Activated T-cell treated with anti-CD3 and anti-CD28 coated beads, Interleukin-2, amount 50 U/mL, for 1 hour (primary cell): ENCODE measurements at regions not wholly inside any gene's neighbourhood (a gene's known extent, or its start where the extent isn't known, plus 50 kb on each side); places are given as distances from the start of the nearest gene placed in this dataset.
"Not testable (repeated sequence)": the region's sequence is repeated elsewhere in the genome, so short reads cannot be mapped to it uniquely, and the experiment has no call there.

ENCODE experiments used
- DNase-seq: peaks from one replicate; pipeline ENCODE4 v3.0.0-alpha.2; 2020

DNA sequence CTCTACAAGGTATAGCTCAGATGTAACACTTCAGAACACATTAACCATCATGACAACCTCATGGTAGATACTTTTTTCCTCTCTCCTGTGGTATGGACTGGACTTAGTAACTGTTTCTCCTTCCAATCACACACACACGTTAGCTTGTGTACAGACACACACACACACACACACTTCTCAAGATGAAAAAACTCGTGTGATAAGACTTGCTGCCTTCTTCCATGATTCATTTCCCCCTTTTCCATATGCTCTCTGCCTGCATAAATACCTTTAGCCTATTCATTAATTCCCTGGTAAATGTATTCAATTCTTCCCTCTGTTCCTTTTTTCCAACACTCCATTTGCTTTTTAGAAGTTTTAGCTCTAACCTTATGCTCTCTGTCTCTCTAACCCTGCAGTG is 118.9 kb upstream of the TANK start:
- DNase-seq: no peak

DNA sequence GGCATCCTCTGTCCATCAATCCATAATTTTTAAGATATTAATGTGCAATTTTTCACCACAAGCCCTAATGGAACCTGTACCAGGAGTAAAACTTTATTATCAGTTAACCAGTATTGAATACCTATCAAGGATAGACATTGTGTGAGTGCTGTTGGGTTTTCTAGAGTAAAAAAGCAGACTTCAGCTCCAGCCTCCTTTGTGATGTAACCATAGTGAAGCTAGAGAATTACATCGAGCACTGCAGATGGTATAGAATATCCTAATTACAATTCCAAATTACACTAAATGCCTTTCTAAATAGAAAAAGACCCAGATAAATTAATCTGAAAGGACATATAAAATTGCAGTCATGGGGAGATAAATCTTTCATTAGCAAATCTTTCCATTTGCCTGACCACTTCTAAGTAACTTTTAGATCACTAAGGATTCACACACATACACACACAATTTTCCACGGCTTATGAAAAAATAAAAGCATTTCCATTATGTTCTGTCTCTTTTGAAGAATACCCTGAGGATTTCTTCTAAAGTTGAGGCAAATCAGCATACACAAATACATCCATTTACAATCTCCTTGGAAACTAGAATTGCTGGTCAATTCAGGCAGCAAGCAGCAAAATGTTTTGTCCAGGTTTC is 117.1 kb upstream of the TANK start:
- no peak for DNase-seq

DNA sequence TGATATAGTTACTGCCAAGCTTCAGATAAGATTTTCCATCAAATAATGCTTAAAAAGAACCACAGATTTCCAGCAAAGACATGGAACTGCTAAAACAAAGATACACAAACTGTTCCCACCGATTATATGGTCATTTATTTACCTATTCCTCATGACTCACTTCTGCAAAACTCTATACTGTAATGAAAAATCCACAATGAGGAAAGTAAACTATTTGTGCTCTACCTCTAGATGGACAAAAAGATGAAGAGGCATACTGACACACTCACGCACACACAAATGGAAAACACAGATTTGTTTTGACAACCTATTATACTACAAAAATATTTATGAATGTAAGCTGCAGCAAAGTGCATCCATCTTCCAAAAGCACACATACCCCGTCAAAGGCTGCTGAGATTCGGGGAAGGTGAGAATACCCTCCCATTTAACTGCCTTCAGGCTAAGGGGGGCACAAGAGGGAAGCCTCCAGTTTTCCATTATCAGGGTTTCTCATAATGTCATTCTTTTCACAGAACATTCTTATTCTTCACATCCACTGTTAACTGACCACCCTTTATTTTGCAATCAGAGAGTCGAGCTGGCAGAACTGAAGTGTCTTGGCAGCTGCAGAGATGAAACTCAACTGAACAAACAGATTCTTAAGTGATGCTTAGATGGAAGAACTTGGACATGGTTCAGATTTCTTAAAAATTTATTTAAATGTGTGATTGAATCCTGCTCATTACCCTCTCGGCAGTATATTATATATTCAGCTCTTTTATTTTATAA is 115.9 kb upstream of the TANK start:
- DNase-seq: no peak

DNA sequence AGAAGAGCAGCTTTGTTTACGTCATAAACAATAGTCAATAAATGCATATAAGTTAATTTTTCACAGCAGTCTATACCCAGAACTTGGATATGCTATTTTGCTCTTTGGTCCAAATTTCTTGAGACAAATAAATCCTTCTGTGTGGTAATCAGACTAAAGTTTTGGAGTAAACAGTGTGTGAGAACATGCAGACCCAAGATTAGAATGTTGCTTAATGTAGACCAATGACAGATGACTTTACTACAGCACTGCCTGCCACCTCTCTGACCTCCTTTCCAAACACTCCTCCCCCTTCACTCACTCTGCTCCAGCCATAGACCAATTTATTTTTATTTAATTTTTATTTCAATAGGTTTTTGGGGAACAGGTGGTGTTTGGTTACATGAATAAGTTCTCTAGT is 115.3 kb upstream of the TANK start:
- no peak for DNase-seq

DNA sequence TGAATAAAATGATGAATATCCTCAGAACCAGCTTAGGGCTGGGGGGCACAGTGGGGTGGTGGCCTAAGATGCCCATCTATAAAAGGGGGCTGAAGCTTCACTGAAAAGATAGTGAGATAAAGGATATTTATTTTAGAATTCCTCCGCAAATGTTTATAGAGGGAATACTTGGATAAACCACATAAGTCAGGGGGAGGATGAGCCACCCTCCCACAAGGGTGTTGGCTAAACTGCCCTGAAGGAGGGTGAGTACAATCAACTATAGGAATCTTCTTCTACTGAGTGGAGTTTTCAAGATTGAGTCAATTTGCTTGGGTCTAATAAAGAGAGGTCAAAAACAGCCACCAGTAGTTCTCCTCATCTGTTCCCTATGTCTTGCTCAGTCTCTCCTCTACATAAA is 114.5 kb upstream of the TANK start:
- no peak for DNase-seq

DNA sequence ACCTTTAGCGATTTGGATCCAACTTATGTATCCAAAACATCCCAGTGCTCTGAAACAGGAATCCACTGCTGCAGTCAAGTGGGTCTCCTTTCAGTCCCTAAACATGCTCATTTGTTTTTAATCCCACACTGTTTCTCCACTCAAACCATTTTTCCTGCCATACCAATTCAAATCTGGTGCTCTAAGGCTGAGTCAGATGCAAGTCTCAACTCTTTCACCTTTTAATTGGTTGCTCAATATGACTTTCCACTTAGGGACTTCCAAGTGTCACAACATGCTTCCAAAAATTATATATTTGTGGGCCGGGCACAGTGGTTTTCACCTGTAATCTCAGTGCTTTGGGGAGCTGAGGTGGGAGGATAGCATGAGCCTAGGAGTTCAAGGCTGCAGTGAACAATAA is 113.4 kb upstream of the TANK start:
- DNase-seq: no peak

DNA sequence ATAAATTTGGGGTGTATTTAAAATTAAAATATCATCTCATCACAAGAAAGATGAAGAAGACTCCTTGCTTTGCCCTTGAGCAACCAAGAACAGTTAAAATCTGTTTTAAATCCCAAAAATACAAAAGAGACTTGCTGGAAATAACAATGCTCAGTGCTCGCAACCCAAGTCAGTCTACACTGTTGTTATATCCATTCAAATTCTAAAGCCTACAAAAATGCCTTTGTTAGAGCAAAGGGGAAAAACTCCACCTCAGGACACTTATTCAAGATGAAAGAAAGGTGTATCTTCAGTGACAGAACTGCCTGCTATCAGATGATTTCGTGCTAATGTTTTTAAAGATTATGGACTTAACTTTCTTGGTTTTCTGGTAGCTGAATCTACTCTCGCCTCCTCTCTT is 111.9 kb upstream of the TANK start:
- no peak for DNase-seq

DNA sequence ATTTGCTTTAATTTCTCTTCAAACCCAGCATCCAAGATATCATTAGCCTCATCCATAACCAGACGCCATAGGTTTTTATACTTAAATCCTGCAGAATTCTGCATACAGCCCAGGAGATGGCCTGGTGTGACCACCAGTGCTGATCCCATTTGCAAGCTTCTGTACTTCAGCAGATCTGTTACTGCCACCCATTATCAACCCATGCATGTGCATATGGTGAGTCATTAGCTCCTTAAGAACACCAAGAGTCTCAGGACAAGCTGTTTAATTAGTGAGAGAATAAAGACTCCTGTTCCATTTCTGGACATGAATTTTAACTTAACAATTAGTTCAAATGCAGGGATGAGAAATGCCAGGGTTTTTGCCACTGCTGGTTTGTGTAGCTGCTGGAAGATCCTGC is 110.7 kb upstream of the TANK start:
- DNase-seq: no peak

DNA sequence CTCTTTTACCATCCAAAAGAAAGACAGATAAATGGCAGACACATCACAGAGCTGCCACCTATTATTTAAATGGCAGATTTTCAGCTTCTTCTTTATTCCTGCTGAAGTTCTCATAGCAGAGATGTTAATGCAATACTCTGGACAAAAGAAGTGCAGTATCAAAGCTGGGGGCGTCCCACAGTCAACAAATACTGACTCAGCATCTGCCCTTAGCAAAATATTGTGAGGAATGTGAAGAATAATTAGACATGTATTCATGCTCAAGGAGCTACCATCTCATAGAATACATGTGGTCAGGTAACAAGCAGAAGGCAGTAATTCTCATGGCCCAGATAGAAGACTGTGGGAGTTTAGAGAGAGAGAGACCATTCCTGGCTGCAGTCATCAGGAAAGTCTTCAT is 108.0 kb upstream of the TANK start:
- no peak for DNase-seq

DNA sequence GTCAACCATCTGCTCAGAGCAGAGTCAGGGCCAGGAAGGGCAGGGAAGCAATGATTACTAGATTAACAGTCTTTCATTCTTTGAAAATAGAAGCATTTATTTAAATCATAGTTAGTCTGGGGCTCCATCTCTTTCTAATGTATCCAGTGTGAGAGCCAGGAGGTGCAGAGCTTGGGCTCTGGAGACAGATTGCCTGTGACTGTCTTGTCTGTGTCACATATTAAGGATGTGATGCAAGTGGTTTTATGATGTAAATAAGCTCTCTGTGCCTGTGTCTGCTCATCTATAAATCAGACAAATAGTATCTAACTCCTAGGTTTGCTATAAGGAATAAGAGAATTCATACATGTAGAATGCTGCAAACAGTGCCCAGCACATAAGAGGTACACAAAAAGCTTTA is 104.9 kb upstream of the TANK start:
- no peak for DNase-seq

DNA sequence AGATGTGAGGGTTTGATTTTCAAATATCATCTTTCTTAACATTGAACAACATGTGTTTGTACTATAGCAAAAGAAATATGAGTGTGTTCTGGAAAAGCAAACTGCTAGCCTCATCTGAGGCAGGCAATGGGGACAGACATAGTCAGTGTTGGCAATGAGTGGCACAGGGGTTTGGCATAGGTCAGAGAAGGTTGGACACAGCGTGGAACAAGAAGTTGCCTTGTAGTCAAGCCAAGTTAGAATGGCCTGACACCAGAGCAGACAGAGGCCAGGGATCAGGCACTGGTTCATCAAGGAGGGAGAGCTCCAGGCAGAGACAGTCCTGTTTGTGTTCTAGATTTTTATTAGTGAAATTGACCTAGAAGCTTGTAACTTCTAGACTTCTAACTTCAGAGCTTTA is 100.8 kb upstream of the TANK start:
- DNase-seq: no peak

DNA sequence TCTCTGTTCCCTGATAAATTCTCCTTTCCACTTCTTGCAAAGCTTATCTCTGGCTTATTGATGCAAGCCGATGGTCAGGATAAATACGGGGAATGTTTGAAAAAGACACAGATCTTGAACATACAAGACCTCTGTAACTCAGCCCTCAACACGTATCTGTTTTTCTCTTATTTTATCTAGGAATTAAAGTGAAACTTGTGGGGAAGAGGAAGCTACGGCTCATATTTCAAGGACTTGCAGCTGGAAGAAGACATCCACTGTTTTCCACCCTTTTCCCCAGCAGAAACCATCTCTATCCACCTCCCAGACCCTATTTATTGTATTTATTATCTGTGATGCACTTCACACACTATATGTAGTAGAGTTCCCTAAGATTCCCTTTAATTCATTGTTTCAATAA is 98.4 kb upstream of the TANK start:
- no peak for DNase-seq

DNA sequence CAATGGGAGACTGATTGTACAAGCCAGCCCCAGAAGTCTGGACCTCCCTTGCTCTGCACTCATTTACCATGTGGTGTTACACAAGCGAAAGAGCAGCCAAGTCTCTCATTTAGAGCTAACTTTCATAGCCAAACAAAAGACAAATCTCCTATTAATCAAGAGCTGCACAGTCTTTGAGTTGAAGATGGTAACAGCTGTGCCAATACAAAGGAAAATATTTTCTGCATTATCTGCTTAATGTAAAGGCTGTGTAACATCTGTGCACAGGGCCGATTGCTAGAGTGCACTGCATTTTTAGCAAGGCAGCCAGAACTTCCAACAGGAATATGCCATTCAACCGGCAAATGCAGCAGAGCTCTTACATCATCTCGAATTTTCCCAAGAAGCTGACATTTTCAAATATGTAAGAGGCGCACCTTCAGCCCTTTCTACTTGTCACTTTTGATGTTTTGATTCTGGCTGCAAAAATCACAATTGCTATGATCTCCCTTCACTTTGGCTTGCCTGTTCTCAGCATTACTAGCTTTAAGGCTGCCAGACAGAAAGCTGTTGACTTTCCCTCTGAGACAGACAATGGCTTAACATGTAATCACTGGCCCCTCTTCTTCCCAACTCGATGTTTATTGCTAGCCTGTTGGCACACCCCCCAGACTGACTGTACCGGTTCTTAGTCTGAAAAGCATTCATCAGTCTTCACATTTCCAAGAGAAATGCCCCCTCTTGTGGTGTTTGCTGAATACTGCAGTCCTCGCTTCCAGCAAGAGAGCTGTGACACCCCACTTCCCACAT is 96.9 kb upstream of the TANK start:
- peak; percentile 53 for DNase-seq

DNA sequence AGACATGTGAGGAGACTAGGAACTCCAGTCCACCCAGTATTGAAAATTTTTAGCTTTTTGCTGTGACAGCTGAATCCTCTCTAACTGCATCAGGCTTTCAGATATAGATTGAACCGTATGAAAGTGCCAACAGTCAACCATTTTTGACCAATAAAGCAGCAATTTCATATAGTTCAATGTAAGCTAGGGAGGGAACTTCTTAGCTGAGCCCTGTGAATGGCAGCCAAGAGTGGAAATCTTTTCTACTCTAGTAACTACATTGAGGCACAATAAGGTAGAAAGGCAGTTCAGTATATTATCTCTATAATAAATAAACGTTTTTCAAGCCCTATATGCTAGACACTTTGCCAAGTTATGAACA is 96.3 kb upstream of the TANK start:
- no peak for DNase-seq

DNA sequence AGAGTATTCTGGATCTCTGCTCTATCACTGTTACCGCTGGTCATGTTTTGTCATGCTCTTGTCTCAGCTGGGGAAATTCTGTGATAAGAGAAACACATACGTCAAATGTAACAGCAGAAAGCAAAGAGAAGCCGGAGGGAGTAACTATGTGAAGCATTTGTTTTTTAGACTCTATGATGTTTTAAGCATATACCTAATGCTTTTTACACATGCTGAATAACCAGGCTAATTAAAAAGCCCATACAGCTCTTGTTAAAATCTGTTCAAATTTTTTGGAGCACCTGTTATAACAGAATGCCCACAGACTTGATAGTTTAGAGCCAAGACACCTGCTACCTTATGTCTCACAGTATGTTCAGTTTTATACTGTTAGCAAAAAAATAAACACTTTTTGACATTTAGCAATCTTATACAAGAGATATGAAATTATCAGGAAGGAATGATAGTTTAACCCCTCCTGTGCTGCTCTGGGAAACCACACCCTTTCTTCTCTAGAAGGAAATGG is 92.3 kb upstream of the TANK start:
- DNase-seq: no peak

DNA sequence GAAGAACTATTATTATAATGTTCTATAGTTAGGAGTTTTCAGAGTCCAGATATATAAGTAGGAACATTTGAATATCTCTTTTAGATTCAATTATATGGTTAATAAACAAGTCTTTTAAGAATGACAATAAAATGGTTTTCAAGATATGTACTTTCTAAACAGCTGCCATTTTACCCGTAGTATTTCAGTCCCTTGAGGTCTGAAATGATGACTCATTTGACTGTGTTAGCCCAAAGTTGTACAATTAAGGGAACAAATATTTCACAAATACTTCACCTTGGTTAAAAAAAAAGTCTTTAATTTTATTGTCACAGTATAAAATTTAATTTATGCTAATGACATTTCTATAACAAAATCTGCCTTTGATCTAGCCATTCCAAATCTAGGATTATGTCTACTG is 91.6 kb upstream of the TANK start:
- no peak for DNase-seq

DNA sequence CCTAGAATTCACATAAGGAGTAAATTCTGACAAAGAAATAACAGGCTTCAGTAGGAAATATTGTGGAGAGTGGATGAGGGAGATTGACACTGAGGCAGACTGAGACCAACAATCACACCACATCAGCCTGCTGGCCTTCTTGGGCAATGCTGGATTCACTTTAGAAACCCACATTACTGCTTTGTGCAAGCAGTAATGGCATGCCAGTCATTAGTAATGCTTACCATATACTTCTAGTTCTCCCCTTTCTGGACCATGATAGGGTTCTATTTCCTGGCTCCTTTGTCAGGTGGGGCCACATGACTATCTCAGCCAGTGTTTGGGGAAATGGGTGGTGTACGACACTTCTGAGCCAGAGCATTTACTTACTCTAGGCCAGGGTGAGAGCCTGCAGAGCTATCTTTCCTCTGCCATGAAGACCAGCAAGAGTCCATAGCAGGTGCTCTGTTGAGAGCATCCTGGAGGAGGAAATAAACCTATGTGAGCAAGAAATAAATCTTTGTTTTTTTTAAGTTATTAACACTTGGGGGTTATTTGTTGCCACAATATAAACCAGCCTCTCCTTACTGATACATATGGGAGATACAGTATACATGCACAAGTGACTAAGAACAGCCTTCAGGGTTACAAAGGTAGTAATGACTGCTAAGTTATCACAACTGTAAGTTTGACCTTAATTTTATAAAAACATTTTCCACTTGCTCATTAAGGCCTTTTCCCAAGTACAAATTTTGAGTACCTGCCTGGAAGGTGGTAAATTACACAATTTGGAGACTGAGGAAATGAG is 89.3 kb upstream of the TANK start:
- no peak for DNase-seq

DNA sequence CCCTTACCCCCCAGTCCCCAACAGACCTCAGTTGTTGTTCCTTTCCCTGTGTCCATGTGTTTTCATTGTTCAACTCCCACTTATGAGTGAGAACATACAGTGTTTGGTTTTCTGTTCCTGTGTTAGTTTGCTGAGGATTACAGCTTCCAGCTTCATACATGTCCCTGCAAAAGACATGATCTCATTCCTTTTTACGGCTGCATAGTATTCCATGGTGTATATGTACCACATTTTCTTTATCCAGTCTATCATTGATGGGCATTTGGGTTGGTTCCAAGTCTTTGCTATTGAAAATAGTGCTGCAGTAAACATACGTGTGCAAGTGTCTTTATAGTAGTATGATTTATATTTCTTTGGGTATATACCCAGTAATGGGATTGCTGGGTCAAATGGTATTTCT is 87.8 kb upstream of the TANK start:
- not testable (repeated sequence) for DNase-seq

DNA sequence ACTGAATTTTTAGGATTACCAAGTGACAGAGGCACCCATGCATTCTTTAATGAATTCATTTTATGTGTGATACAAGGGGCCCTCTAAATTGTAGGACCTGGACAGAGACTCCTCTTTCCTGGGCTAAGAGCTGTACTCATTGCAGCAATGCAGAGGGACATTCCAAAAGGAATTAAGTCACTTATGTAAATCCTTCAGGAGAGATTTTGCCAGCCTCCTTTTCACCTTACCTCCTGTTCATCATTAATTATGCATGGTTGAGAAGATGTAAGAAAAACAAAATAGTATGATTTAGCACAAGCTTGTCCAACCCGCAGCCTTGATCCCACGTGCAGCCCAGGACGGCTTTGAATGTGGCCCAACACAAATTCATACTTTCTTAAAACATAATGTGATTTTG is 84.5 kb upstream of the TANK start:
- DNase-seq: no peak

DNA sequence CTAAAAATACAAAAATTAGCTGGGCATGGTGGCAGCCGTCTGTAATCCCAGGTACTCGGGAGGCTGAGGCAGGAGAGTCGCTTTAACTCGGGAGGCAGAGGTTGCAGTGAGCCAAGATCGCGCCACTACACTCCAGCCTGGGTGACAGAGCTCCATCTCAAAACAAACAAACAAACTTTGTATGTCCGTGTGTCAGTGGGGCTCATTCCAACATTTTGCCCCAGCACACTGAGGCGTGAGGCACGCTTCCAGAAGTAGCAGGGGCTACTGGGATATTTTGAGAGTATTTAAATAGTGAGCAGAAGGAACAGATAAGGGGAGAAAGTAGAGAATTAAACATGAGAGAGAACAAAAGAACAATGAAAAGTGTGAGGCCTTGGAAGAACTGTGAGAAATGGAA is 83.3 kb upstream of the TANK start:
- DNase-seq: no peak

DNA sequence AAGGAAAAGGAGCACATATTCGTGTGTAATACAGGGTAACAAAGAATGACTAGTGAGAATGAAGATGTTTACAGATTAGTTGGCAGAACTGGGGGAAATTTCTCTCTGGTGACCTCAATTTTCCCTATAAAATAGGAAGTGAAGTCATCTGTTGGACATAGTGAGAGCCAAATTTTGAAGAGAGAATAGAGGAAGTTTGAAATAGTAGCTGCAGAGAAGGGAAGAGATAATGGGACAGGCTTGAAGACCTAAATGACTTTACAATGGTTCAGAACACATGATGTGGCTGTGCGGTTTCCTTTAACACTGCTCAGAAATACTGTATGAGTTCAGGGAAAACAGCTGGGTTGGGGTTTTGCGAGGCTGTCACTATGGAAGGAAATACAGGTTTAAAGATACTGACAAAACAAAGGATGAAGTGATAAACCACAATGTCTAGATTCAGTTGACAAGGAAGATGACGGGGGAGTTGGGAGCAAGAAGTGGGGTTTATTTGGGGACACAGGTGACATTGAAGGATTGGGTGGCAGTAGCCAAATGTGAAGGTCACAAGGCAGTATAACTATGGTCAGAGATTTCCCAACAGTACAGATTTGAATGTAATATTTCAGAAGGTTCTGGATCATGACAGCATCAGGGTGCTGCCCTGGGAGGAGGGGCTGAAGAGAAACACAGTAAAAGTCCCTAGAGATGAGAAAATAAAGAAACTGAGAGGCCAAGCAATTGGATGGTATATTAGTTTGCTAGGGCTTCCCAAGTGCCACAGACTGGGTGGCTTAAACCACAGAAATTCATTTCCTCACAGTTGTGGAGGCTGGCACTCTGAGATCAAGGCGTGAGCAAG is 82.6 kb upstream of the TANK start:
- peak; percentile 28 for DNase-seq

DNA sequence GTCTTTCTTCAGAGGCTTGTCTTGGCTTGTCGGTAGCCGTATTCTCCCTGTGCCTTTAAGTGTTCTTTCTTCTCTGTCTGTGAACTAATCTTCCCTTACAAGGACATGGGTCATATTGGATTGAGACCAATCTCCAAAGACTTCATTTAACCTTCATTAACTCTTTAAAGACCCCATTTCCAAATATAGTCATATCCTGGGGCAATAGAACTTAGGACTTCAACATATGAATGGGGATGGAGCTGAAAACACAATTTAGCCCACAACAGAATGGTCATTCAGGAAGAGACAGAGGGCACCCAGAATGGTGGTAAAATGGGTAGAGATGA is 82.1 kb upstream of the TANK start:
- no peak for DNase-seq
